ENCODE measurements at regions not wholly inside any gene's neighbourhood (a gene's known extent, or its start where the extent isn't known, plus 50 kb on each side); places are given as distances from the start of the nearest gene placed in this dataset.

DNA sequence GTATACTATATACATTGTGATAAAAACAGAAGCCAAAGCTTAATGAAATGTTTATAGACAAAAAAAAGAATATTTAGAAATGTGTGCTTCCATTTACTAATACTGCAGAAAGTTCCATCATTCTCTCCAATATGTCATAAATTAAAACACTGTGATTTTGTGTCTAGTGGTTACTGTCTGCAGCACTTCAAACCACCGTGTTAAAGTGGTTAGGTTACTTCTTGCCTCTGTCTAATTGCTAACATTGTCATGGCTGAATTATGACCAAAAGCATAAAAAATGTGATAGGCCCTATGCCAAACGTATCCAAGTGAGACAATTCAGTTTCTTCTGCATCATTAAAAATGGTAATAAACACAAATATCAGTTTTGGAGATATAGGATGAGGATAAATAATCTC is 52.7 kb upstream of the CST5 start:
- Histone ChIP-seq H3K36me3 (no peaks in the 10 kb centered on the region), H3K27ac (no peak overlapping the region), H3K27me3 (peaks cover 0 to 17% (median 4%) of the 10 kb centered on the region in 7 donors), H3K4me3 (no peak overlapping the region), H3K4me1 (no peaks in the 10 kb centered on the region), H3K9me3 (peaks cover 0 to 5% (median 0%) of the 10 kb centered on the region in 11 donors)
- ATAC-seq (no peak), DNase-seq (no peak)
- WGBS, 2 donors: 41 to 47% methylated on average over 2 of the region's 2 CpGs
- intact Hi-C loops (cut with DNase I): loop anchor here in 4 of 10 donors (10.0 kb wide), 3 partner anchors 63 to 983 kb away; no protein-coding TSS in a partner anchor
- TF ChIP-seq, protein P1, sequence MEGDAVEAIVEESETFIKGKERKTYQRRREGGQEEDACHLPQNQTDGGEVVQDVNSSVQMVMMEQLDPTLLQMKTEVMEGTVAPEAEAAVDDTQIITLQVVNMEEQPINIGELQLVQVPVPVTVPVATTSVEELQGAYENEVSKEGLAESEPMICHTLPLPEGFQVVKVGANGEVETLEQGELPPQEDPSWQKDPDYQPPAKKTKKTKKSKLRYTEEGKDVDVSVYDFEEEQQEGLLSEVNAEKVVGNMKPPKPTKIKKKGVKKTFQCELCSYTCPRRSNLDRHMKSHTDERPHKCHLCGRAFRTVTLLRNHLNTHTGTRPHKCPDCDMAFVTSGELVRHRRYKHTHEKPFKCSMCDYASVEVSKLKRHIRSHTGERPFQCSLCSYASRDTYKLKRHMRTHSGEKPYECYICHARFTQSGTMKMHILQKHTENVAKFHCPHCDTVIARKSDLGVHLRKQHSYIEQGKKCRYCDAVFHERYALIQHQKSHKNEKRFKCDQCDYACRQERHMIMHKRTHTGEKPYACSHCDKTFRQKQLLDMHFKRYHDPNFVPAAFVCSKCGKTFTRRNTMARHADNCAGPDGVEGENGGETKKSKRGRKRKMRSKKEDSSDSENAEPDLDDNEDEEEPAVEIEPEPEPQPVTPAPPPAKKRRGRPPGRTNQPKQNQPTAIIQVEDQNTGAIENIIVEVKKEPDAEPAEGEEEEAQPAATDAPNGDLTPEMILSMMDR (IDR thresholded peaks at IDR 0.05): no peak

Data from heart right ventricle (tissue), 16 donors.